K562 (cell line): ENCODE measurements at regions not wholly inside any gene's neighbourhood (a gene's known extent, or its start where the extent isn't known, plus 50 kb on each side); places are given as distances from the start of the nearest gene placed in this dataset.
A peak's percentile ranks its signal among the peaks of the same experiment; 100 is the strongest.

Experiments
- C11orf30 ChIP-seq: fragments of 450-650 bp; IDR thresholded peaks from 2 replicates; pipeline ENCODE4 v1.6.1; 2016; ENCODE audit warnings: low read depth, mild to moderate bottlenecking
- FOXA1 ChIP-seq: fragments of 450-650 bp; IDR thresholded peaks from 2 replicates; pipeline ENCODE4 v1.6.1; 2016; ENCODE audit warnings: mild to moderate bottlenecking, borderline replicate concordance
- FOXP1 ChIP-seq: sonication (generic); formaldehyde crosslinking; IDR thresholded peaks from 2 replicates; pipeline ENCODE4 v1.8.0; 2022; ENCODE audit warnings: mild to moderate bottlenecking, missing genetic modification reagents
- HDAC3 ChIP-seq: fragments of 450-650 bp; IDR thresholded peaks from 2 replicates; pipeline ENCODE4 v1.6.1; 2018; ENCODE audit warnings: borderline replicate concordance, mild to moderate bottlenecking, moderate library complexity; ENCODE audit not compliant: partially characterized antibody
- LCOR ChIP-seq: sonication (generic); formaldehyde crosslinking; IDR thresholded peaks from 2 replicates; pipeline ENCODE4 v1.8.0; 2022; ENCODE audit warnings: mild to moderate bottlenecking, missing genetic modification reagents
- MAFK ChIP-seq: IDR thresholded peaks from 2 replicates; pipeline ENCODE4 v1.6.1; 2011; ENCODE audit warnings: low read length, improper control_type of control experiment
- NFE2L1 ChIP-seq: fragments of 450-650 bp; IDR thresholded peaks from 2 replicates; pipeline ENCODE4 v1.6.1; 2016; ENCODE audit warnings: missing genetic modification characterization, low read depth, mild to moderate bottlenecking, missing compliant biosample characterization, moderate library complexity, borderline replicate concordance
- RAD51 ChIP-seq: fragments of 450-650 bp; IDR thresholded peaks from 2 replicates; pipeline ENCODE4 v1.7.1; 2016; ENCODE audit warnings: low read depth, mild to moderate bottlenecking, borderline replicate concordance
- RBFOX2 ChIP-seq: fragments of 200-400 bp; formaldehyde crosslinking; IDR thresholded peaks from 2 replicates; pipeline ENCODE4 v1.6.1; 2017; ENCODE audit warnings: low read depth, mild to moderate bottlenecking, low read length, moderate library complexity
- SAFB ChIP-seq: fragments of 200-400 bp; formaldehyde crosslinking; IDR thresholded peaks from 2 replicates; pipeline ENCODE4 v1.6.1; 2017; ENCODE audit warnings: low read depth, low read length, borderline replicate concordance
- SP1 ChIP-seq: sonication (generic); formaldehyde crosslinking; IDR thresholded peaks from 2 replicates; pipeline ENCODE4 v1.8.1; 2022; ENCODE audit warnings: mild to moderate bottlenecking, missing genetic modification reagents
- WHSC1 ChIP-seq: IDR thresholded peaks from one replicate; pipeline ENCODE4 v1.6.1; 2012; ENCODE audit warnings: low read length, control low read depth, inconsistent platforms
- ZNF316 ChIP-seq: fragments of 450-650 bp; IDR thresholded peaks from 2 replicates; pipeline ENCODE4 v1.6.1; 2016
- ZNF583 ChIP-seq: fragments of 250-450 bp; sonication (Bioruptor Pico); IDR thresholded peaks from 2 replicates; pipeline ENCODE4 v1.4.0; 2020
- TF ChIP-seq, protein P1 (sequence below): fragments of 150-350 bp; conservative IDR thresholded peaks from 2 replicates; pipeline ENCODE4 v1.6.1; 2014; ENCODE audit warnings: low read length
- TF ChIP-seq, protein P2 (sequence below): fragments of 200-400 bp; formaldehyde crosslinking; IDR thresholded peaks from 2 replicates; pipeline ENCODE4 v1.6.1; 2017; ENCODE audit warnings: mild to moderate bottlenecking, low read depth, low read length, moderate library complexity
- TF ChIP-seq, protein P3 (sequence below): fragments of 150-350 bp; IDR thresholded peaks from 2 replicates; pipeline ENCODE4 v1.6.1; 2014; ENCODE audit warnings: low read depth, mild to moderate bottlenecking, low read length, borderline replicate concordance
- TF ChIP-seq, protein P4 (sequence below), 2 experiments: IDR thresholded peaks in 1 of 2; conservative IDR thresholded peaks in 1 of 2; 2 replicates each; pipeline ENCODE4 v1.6.1; 2016; ENCODE audit warnings: low read depth in 2 of 2, mild to moderate bottlenecking in 1 of 2, missing compliant biosample characterization in 1 of 2, missing genetic modification characterization in 1 of 2, moderate library complexity in 1 of 2

DNA sequence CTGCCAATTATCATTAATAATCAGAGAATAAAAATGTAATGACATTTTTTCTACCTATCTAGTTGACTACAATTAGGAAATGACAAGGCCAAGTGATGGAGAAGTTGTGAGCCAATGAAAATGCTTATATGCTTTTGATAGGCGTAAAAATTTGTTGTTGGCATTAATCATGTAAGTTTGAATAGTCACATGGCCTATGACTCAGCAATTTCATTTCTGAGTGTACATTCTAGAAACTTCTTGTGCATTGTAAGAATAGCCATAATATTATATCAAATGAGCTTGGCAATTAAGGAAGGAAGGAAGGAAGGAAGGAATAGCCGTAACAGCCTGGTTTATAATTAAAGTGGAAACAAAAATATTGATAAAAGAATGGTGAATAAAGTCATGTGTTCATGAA is 179.9 kb downstream of the PTH2R start (continued):
- TF ChIP-seq, protein P1, sequence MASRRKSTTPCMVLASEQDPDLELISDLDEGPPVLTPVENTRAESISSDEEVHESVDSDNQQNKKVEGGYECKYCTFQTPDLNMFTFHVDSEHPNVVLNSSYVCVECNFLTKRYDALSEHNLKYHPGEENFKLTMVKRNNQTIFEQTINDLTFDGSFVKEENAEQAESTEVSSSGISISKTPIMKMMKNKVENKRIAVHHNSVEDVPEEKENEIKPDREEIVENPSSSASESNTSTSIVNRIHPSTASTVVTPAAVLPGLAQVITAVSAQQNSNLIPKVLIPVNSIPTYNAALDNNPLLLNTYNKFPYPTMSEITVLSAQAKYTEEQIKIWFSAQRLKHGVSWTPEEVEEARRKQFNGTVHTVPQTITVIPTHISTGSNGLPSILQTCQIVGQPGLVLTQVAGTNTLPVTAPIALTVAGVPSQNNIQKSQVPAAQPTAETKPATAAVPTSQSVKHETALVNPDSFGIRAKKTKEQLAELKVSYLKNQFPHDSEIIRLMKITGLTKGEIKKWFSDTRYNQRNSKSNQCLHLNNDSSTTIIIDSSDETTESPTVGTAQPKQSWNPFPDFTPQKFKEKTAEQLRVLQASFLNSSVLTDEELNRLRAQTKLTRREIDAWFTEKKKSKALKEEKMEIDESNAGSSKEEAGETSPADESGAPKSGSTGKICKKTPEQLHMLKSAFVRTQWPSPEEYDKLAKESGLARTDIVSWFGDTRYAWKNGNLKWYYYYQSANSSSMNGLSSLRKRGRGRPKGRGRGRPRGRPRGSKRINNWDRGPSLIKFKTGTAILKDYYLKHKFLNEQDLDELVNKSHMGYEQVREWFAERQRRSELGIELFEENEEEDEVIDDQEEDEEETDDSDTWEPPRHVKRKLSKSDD = no peak
- no peak for TF ChIP-seq ZNF583 (CRISPR knock-in tag)
- TF ChIP-seq WHSC1 = no peak
- TF ChIP-seq, protein P2, sequence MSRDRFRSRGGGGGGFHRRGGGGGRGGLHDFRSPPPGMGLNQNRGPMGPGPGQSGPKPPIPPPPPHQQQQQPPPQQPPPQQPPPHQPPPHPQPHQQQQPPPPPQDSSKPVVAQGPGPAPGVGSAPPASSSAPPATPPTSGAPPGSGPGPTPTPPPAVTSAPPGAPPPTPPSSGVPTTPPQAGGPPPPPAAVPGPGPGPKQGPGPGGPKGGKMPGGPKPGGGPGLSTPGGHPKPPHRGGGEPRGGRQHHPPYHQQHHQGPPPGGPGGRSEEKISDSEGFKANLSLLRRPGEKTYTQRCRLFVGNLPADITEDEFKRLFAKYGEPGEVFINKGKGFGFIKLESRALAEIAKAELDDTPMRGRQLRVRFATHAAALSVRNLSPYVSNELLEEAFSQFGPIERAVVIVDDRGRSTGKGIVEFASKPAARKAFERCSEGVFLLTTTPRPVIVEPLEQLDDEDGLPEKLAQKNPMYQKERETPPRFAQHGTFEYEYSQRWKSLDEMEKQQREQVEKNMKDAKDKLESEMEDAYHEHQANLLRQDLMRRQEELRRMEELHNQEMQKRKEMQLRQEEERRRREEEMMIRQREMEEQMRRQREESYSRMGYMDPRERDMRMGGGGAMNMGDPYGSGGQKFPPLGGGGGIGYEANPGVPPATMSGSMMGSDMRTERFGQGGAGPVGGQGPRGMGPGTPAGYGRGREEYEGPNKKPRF = no peak
- TF ChIP-seq C11orf30 = peak; percentile 73
- TF ChIP-seq, protein P3, sequence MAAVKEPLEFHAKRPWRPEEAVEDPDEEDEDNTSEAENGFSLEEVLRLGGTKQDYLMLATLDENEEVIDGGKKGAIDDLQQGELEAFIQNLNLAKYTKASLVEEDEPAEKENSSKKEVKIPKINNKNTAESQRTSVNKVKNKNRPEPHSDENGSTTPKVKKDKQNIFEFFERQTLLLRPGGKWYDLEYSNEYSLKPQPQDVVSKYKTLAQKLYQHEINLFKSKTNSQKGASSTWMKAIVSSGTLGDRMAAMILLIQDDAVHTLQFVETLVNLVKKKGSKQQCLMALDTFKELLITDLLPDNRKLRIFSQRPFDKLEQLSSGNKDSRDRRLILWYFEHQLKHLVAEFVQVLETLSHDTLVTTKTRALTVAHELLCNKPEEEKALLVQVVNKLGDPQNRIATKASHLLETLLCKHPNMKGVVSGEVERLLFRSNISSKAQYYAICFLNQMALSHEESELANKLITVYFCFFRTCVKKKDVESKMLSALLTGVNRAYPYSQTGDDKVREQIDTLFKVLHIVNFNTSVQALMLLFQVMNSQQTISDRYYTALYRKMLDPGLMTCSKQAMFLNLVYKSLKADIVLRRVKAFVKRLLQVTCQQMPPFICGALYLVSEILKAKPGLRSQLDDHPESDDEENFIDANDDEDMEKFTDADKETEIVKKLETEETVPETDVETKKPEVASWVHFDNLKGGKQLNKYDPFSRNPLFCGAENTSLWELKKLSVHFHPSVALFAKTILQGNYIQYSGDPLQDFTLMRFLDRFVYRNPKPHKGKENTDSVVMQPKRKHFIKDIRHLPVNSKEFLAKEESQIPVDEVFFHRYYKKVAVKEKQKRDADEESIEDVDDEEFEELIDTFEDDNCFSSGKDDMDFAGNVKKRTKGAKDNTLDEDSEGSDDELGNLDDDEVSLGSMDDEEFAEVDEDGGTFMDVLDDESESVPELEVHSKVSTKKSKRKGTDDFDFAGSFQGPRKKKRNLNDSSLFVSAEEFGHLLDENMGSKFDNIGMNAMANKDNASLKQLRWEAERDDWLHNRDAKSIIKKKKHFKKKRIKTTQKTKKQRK = no peak
- peak; percentile 74 for TF ChIP-seq NFE2L1 (tag)
- no peak for TF ChIP-seq SP1
- TF ChIP-seq HDAC3 = no peak
- 0 out of 2 replicates have a peak, but pooled peaks have one; percentile 30 for TF ChIP-seq RAD51
- TF ChIP-seq, protein P4, sequence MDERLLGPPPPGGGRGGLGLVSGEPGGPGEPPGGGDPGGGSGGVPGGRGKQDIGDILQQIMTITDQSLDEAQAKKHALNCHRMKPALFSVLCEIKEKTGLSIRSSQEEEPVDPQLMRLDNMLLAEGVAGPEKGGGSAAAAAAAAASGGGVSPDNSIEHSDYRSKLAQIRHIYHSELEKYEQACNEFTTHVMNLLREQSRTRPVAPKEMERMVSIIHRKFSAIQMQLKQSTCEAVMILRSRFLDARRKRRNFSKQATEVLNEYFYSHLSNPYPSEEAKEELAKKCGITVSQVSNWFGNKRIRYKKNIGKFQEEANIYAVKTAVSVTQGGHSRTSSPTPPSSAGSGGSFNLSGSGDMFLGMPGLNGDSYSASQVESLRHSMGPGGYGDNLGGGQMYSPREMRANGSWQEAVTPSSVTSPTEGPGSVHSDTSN (CRISPR knock-in tag; IDR thresholded peaks at IDR 0.05; ENCODE audit: low read depth) = no peak
- TF ChIP-seq, protein P4 (tag; conservative IDR thresholded peaks at IDR 0.05; ENCODE audit: low read depth) = 0 out of 2 replicates have a peak, but pooled peaks have one; percentile 35
- no peak for TF ChIP-seq LCOR (CRISPR knock-in tag)
- TF ChIP-seq ZNF316 = peak; percentile 94
- TF ChIP-seq MAFK = peak; percentile 66; the same call in 1 of the 2 replicates
- TF ChIP-seq RBFOX2 = no peak
- no peak for TF ChIP-seq FOXP1
- no peak for TF ChIP-seq SAFB
- TF ChIP-seq FOXA1 = no peak
